ENCODE measurements at regions not wholly inside any gene's neighbourhood (a gene's known extent, or its start where the extent isn't known, plus 50 kb on each side); places are given as distances from the start of the nearest gene placed in this dataset.

DNA sequence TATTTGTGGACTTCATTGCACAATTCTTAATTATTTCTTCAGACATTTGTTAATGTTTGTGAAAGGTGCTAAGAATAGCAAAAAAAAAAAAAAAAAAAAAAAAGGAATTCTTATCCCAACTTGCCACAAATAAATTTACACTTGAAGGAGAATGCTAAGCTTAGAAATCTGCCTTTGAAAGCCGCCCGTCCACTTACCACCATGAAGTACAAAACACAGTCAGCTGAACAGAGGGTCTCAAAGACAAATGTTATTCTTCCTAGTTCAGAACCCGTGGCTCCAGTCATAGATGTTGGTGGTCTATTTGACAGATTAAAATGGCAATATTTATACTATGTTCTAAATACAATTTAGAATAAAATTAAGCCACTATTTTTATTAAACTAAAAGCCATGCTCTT, 141.2 kb downstream of the ELAPOR2 start:
- Histone ChIP-seq H3K4me1 (peaks cover 0 to 7% (median 0%) of the 10 kb centered on the region in 12 donors), H3K9me3 (no peaks in the 10 kb centered on the region), H3K27ac (no peak overlapping the region), H3K4me3 (no peak overlapping the region), H3K27me3 (no peaks in the 10 kb centered on the region), H3K36me3 (peaks cover 0 to 5% (median 0%) of the 10 kb centered on the region in 9 donors)
- intact Hi-C loops (cut with DNase I), result no loop called here
- WGBS, 4 donors, result 81 to 91% (median 82%) methylated on average over 3 of the region's 3 CpGs
- no peak for TF ChIP-seq POLR2A (IDR thresholded peaks at IDR 0.05)
- TF ChIP-seq, protein P1, sequence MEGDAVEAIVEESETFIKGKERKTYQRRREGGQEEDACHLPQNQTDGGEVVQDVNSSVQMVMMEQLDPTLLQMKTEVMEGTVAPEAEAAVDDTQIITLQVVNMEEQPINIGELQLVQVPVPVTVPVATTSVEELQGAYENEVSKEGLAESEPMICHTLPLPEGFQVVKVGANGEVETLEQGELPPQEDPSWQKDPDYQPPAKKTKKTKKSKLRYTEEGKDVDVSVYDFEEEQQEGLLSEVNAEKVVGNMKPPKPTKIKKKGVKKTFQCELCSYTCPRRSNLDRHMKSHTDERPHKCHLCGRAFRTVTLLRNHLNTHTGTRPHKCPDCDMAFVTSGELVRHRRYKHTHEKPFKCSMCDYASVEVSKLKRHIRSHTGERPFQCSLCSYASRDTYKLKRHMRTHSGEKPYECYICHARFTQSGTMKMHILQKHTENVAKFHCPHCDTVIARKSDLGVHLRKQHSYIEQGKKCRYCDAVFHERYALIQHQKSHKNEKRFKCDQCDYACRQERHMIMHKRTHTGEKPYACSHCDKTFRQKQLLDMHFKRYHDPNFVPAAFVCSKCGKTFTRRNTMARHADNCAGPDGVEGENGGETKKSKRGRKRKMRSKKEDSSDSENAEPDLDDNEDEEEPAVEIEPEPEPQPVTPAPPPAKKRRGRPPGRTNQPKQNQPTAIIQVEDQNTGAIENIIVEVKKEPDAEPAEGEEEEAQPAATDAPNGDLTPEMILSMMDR (IDR thresholded peaks at IDR 0.05), result no peak
- no peak for DNase-seq
- no peak for ATAC-seq

DNA sequence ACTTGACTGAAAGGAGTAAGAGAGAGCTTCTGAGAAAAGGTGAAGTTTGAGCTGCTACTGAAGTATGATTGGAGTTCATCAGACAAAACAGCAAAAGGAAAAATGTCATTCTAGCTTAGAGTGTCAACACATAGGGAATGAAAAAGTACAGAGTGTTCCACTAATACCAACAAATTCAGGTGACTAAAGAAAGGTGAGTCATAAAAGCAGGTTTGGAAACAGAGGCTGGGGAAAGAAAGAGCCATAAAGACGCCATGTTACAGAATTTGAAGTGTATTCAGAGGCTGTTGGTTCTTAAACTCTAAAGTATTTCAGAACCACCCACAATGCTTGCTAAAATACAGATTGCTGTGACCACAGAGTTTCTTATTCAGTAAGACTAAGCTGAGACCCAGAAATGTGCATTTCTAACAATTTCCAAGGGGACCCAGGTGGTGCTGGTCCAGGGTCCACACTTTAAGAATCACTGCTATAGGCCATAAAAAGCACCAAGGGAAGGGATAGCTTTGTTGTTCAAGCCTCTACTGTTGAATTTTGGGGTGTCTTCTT, 143.1 kb downstream of the ELAPOR2 start:
- TF ChIP-seq POLR2A (IDR thresholded peaks at IDR 0.05), result no peak
- TF ChIP-seq, protein P1 (IDR thresholded peaks at IDR 0.05), result no peak
- Histone ChIP-seq H3K36me3 (peaks cover 0 to 23% (median 5%) of the 10 kb centered on the region in 9 donors), H3K4me3 (no peak overlapping the region), H3K27ac (no peak overlapping the region), H3K9me3 (no peaks in the 10 kb centered on the region), H3K27me3 (no peaks in the 10 kb centered on the region), H3K4me1 (peaks cover 0 to 7% (median 0%) of the 10 kb centered on the region in 12 donors)
- WGBS, 4 donors, result 84 to 96% (median 90%) methylated on average over 1 of the region's 1 CpG
- ATAC-seq, result no peak
- DNase-seq, result no peak
- intact Hi-C loops (cut with DNase I), result no loop called here

DNA sequence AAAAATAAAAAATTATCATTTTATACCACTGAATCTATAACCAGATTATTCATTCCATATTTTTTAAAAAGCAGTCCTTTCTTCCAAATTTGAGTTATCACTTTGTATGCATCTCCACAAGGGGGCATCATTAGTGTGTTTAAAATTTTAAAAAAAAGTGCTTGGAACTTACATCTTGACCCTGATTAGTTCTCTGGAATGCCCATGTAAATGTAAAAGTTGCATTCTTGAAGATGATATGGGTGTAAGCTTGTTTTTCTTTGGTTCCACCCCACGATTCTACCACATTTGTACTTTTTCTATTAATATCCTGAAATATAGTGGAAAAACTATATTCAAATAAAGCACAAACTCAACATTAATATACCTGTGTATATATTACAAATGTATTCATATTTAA, 144.9 kb downstream of the ELAPOR2 start:
- peaks cover 0 to 34% (median 5%) of the 10 kb centered on the region in 9 donors for H3K36me3 ChIP-seq
- H3K4me3 ChIP-seq, result no peak overlapping the region
- H3K27ac ChIP-seq, result no peak overlapping the region
- 59 to 66% (median 62%) methylated on average over 1 of the region's 1 CpG for WGBS, 4 donors
- H3K27me3 ChIP-seq, result no peaks in the 10 kb centered on the region
- H3K9me3 ChIP-seq, result no peaks in the 10 kb centered on the region
- DNase-seq, result no peak
- H3K4me1 ChIP-seq, result peaks cover 0 to 7% (median 0%) of the 10 kb centered on the region in 12 donors
- TF ChIP-seq POLR2A (IDR thresholded peaks at IDR 0.05), result no peak
- TF ChIP-seq, protein P1 (IDR thresholded peaks at IDR 0.05), result peak in 11 of 12 donors; percentile 18 to 55 (median 33)
- intact Hi-C loops (cut with DNase I), result no loop called here
- no peak for ATAC-seq

Measured in heart left ventricle (tissue), 16 donors.